SIG-M5 treated with dmso at 0.1 percent for 504 hours (cell line): ENCODE measurements at regions not wholly inside any gene's neighbourhood (a gene's known extent, or its start where the extent isn't known, plus 50 kb on each side); places are given as distances from the start of the nearest gene placed in this dataset.

Experiments
- DNase-seq: peaks from one replicate; lab custom pipeline; 2025; ENCODE audit not compliant: unreplicated experiment; lab: John Stamatoyannopoulos, UW

DNA sequence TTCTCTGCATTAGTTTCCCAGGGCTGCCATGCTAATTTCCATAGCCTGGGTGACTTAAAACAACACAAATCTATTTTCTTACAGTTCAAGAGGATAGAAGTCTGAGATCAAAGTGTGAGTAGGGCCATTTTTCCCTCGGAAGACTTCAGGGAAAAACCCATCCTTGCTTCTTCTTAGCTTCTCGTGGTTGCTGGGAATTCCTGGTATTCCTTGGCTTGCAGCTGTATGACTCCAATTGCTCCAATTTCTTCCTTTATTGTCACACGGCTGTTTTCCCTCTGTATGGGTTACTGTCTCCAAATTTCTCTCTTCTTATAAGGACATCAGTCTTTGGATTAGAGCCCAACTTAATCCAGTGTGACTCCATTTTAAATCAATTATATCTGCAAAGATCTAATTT, 128.4 kb upstream of the JAG1 start:
- DNase-seq: no peak

GRCh38 chr20:10805764-10806163, 132.0 kb upstream of the JAG1 start:
- no peak for DNase-seq

DNA sequence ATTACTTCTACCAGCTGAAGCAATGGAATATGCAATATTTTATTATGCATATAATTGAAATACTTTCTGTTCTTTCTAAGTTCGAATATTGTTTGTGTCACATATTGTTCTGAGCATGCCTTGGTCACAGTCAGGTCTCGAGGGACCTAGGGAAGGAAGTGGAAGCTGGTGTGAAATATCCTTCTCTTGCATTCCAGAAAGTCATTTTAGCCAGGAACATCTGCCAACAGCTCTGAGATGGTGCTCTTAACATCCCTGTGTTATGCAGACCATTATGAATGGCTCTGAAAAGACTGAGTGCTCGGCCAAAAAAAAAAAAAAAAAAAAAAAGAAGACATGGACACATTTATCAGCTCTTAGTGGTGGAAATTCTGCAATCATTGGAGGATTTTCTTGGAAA, 132.7 kb upstream of the JAG1 start:
- DNase-seq: no peak

- DNase-seq: no peak
Observed at GRCh38 chr20:10807013-10807412, 133.2 kb upstream of the JAG1 start.

GRCh38 chr20:10812759-10813327, 139.0 kb upstream of the JAG1 start:
- no peak for DNase-seq

GRCh38 chr20:10823585-10823984, 149.8 kb upstream of the JAG1 start:
- no peak for DNase-seq

- DNase-seq: no peak
Observed at GRCh38 chr20:10824750-10825500, 151.1 kb upstream of the JAG1 start.

- no peak for DNase-seq
Observed at GRCh38 chr20:10826111-10826510, 152.3 kb upstream of the JAG1 start.

GRCh38 chr20:10828180-10828579, 154.4 kb upstream of the JAG1 start:
- DNase-seq: no peak

GRCh38 chr20:10832141-10832540, 158.3 kb upstream of the JAG1 start:
- DNase-seq: no peak

DNA sequence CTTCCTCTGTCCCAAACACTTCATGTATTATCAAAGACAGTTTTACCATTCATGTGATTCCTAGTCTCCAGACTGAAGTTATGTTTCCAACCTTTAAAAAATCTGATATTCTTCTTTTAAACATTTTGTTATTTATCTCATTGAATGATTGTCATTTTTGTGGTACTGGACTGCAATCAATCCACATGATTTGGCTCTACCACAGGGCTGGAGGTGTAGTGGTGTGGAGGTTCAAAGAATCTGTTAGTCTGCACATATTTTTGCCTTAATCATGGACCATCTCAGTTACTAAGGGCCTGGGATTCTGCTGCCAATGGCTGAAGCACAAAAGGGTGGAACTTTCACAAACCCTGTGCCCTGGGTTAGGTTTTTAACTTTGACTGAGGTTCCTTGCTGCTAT, 164.1 kb upstream of the JAG1 start:
- DNase-seq: no peak

- DNase-seq: no peak
Observed at GRCh38 chr20:10842116-10842515, 168.3 kb upstream of the JAG1 start.

DNA sequence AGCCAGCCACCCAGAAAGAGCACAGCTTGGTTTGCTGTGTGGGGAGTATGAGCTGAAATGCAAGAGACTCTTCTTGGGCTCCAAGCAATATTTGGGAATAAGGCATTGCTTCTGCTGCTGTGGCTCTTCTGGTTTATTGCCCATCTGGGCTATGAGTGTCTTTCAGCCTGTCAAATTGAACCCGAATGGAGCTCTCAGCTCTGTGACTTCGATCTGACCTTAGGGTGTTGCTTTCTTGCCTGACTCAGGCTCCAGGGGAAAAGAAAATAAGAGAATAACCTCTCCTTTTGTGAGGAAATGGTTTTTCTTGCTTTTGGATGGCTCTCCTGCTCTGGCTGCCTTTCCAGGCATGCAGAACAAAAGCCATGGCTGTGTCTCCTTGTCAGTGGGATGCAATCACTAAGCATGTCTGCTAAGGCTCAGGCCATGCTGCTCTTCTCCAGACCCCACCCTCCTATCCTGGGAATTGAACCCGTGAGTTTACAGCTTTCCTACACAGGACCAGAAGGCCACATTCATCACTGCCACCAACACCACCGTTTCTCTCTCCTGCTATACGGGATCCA, 169.4 kb upstream of the JAG1 start:
- no peak for DNase-seq

DNA sequence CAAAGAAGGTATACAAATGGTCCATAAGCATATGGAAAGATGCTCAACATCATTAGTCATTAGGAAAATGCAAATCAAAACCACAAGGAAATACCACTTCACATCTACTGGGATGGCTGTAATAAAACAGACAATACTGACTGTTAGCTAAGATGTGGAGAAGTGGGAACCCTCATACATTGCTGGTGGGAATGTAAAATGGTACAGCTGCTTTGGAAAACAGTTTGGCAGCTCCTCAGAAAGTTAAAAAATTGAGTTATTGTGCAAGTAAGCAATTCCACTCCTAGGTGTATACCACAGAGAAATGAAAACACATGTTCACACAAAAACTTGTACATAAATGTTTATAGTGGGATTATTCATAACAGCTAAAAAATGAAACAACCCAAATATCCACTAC, 173.0 kb upstream of the JAG1 start:
- no peak for DNase-seq

DNA sequence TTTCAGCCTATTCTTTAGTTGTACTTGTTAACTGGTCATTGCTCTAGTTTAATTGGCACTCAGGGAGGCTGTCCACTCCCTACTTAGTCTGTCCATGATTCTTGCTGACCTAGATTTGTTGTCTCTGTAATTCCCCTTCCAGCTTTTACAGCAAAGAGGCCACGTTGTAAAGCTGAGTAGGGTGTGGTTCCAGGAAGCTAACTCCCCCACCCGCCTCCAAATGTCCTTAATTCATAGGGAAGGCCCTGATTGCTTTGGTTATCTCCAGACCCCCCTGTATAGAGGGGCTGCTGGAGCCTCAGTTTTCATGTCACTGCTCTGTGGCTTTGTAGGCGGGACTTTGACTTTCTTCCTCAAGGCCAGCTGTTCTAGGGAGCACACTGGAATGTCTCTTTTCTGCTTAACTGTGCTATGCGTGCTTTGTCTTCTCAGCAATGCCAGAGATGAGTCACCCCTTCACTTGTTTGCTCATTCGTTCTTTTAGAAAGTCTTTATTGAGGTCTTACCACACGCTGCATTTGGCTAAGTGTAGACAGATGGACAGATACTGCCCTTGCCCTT, 175.1 kb upstream of the JAG1 start:
- peak; percentile 61 for DNase-seq

DNA sequence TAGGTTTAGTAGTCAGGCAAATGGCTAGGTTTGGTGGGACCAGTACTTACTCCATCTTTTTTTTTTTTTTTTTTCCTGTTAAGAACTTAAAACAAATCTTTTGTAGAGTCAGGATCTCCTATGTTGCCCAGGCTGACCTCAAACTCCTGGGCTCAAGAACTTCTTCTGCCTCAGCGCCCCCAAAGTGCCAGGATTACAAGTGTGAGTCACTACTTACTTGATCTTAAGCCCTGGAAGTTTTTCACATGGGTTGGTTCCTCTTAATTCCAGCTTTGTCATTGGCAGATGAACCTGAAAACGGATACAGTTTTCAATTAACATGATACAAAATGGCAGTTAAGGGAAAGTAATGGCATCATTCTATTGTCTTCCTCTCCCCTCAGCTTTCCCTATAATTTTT, 179.4 kb upstream of the JAG1 start:
- DNase-seq: no peak

- no peak for DNase-seq
Observed at GRCh38 chr20:10853731-10854130, 179.9 kb upstream of the JAG1 start.

DNA sequence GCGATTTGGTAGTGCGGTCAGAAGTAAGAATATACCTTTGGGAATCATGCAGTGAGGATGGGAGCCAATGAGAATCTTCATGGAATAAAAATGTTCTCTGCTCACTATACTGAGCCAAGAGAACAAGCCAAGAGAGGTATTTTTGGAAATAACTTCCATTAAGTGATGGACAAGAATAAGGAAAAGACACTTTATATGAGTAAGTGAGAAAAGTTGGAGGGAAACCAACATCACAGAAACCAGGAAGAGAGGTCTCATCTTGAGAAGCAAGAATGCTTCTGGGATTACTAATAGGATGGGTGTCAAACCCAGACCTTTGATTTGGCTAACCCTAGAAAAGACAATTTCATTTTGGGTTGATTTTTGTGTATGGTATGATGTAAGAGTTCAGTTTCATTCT, 181.2 kb upstream of the JAG1 start:
- no peak for DNase-seq

GRCh38 chr20:10855778-10856177, 182.0 kb upstream of the JAG1 start:
- peak; percentile 6 for DNase-seq

GRCh38 chr20:10856237-10857015, 182.6 kb upstream of the JAG1 start:
- no peak for DNase-seq

- DNase-seq: peak; percentile 91
Observed at GRCh38 chr20:10857352-10858070, 183.7 kb upstream of the JAG1 start.
